Caco-2 (cell line): ENCODE measurements at regions not wholly inside any gene's neighbourhood (a gene's known extent, or its start where the extent isn't known, plus 50 kb on each side); places are given as distances from the start of the nearest gene placed in this dataset.
A peak's percentile ranks its signal among the peaks of the same experiment; 100 is the strongest.

Experiments used
- BruUV-seq: library from RNA; stranded (reverse); fragments of 400-500 nt; replicated peaks from 2 replicates; lab custom pipeline; 2021; lab: Mats Ljungman, UMichigan
- CTCF ChIA-PET: fragments of 300-600 bp; sonication (Branson Sonifier 250); formaldehyde crosslinking; loops from one replicate; lab custom pipeline; 2022; ENCODE audit warnings: antibody characterized with exemption; lab: Charles Lee
- POLR2A ChIA-PET: fragments of 300-600 bp; sonication (Branson Sonifier 250); formaldehyde crosslinking; loops from one replicate; lab custom pipeline; 2022; ENCODE audit warnings: antibody characterized with exemption; lab: Charles Lee
- DNase-seq, 2 experiments: peaks; one replicate each; pipeline versions ENCODE4 v3.0.0 to v3.0.0-alpha.2; 2020 to 2022
- H3K27me3 ChIP-seq: replicated peaks from 2 replicates; pipeline ENCODE4 v1.6.0; 2011; ENCODE audit warnings: low read length; ENCODE audit not compliant: control insufficient read depth, insufficient read depth
- H3K36me3 ChIP-seq: 2 replicates; pipeline ENCODE4 v1.5.1; 2011; ENCODE audit warnings: low read length; ENCODE audit not compliant: control insufficient read depth, insufficient read depth
- H3K4me1 ChIP-seq: fragments of 250-450 bp; sonication (Bioruptor Pico); 2 replicates; pipeline ENCODE4 v1.5.1; 2020; ENCODE audit warnings: mild to moderate bottlenecking
- H3K4me3 ChIP-seq: 2 replicates; pipeline ENCODE4 v1.5.1; 2011; ENCODE audit warnings: low read depth, mild to moderate bottlenecking, control low read depth, low read length
- H3K9me3 ChIP-seq: fragments of 250-450 bp; sonication (Bioruptor Pico); 2 replicates; pipeline ENCODE4 v1.5.1; 2020; ENCODE audit warnings: mild to moderate bottlenecking, moderate library complexity
- H3K27ac Mint-ChIP-seq: one replicate; pipeline ENCODE4 v1.8.0; 2022; ENCODE audit warnings: mixed read lengths; ENCODE audit not compliant: unreplicated experiment
- H3K27me3 Mint-ChIP-seq: one replicate; pipeline ENCODE4 v1.8.0; 2022; ENCODE audit warnings: mixed read lengths; ENCODE audit not compliant: insufficient read depth, unreplicated experiment
- H3K36me3 Mint-ChIP-seq: one replicate; pipeline ENCODE4 v1.8.0; 2022; ENCODE audit warnings: mild to moderate bottlenecking, mixed read lengths; ENCODE audit not compliant: insufficient read depth, unreplicated experiment
- H3K4me1 Mint-ChIP-seq: one replicate; pipeline ENCODE4 v1.8.0; 2022; ENCODE audit warnings: low read depth, mixed read lengths; ENCODE audit not compliant: unreplicated experiment
- H3K4me3 Mint-ChIP-seq: one replicate; pipeline ENCODE4 v1.8.0; 2022; ENCODE audit warnings: mild to moderate bottlenecking, moderate library complexity, mixed read lengths; ENCODE audit not compliant: unreplicated experiment
- H3K9me3 Mint-ChIP-seq: one replicate; pipeline ENCODE4 v1.8.0; 2022; ENCODE audit warnings: mixed read lengths; ENCODE audit not compliant: unreplicated experiment
- CTCF ChIP-seq, 2 experiments: fragments of 200-600 bp in 1 of 2; IDR thresholded peaks; 1 replicate in 1 of 2; 2 replicates in 1 of 2; pipeline versions ENCODE4 v1.5.1 to v1.8.0; 2011 to 2022; ENCODE audit warnings: antibody characterized with exemption in 1 of 2, control low read depth in 1 of 2, inconsistent platforms in 1 of 2, low read depth in 1 of 2, low read length in 1 of 2, mild to moderate bottlenecking in 1 of 2, moderate library complexity in 1 of 2; ENCODE audit not compliant: insufficient read depth in 1 of 2, severe bottlenecking in 1 of 2, unreplicated experiment in 1 of 2
- intact Hi-C: fragments of 100-400 bp; cut with micrococcal nuclease; formaldehyde crosslinking; loops from one replicate; pipeline ENCODE4 v1.10.0; 2022; ENCODE audit not compliant: unreplicated experiment

- Mint-ChIP-seq H3K27ac (no peak overlapping the region), H3K9me3 (no peaks in the 10 kb centered on the region), H3K4me3 (no peak overlapping the region), H3K4me1 (peaks cover 6% of the 10 kb centered on the region), H3K27me3 (no peaks in the 10 kb centered on the region), H3K36me3 (no peaks in the 10 kb centered on the region)
- ChIA-PET POLR2A (no interaction called here), CTCF (no interaction called here)
- DNase-seq = no peak
- TF ChIP-seq CTCF (IDR thresholded peaks at IDR 0.05; ENCODE audit: insufficient read depth in 1 of 2, low read depth in 1 of 2, low read length in 1 of 2, severe bottlenecking in 1 of 2, unreplicated experiment in 1 of 2) = no peak
- Histone ChIP-seq H3K4me1 (no peaks in the 10 kb centered on the region), H3K36me3 (no peaks in the 10 kb centered on the region), H3K9me3 (no peaks in the 10 kb centered on the region), H3K27me3 (no peaks in the 10 kb centered on the region), H3K4me3 (no peak overlapping the region)
- intact Hi-C loops = no loop called here
- BruUV-seq = no TSS peak
Observed at GRCh38 chr4:151559595-151559994, 150.6 kb downstream of the FHIP1A start.

- POLR2A ChIA-PET = no interaction called here
- H3K9me3 Mint-ChIP-seq = no peaks in the 10 kb centered on the region
- DNase-seq = no peak
- Histone ChIP-seq H3K4me3 (no peak overlapping the region), H3K9me3 (no peaks in the 10 kb centered on the region), H3K36me3 (no peaks in the 10 kb centered on the region), H3K4me1 (no peaks in the 10 kb centered on the region), H3K27me3 (no peaks in the 10 kb centered on the region)
- H3K4me1 Mint-ChIP-seq = peaks cover 6% of the 10 kb centered on the region
- TF ChIP-seq CTCF (IDR thresholded peaks at IDR 0.05; ENCODE audit: insufficient read depth in 1 of 2, low read depth in 1 of 2, low read length in 1 of 2, severe bottlenecking in 1 of 2, unreplicated experiment in 1 of 2) = no peak
- CTCF ChIA-PET = no interaction called here
- intact Hi-C loops = no loop called here
- peak overlapping the region; percentile 42 for H3K27ac Mint-ChIP-seq
- no peak overlapping the region for H3K4me3 Mint-ChIP-seq
- H3K36me3 Mint-ChIP-seq = no peaks in the 10 kb centered on the region
- H3K27me3 Mint-ChIP-seq = no peaks in the 10 kb centered on the region
- BruUV-seq = no TSS peak
Observed at GRCh38 chr4:151561551-151562256, 152.7 kb downstream of the FHIP1A start.

- Mint-ChIP-seq H3K4me3 (no peak overlapping the region), H3K4me1 (peaks cover 6% of the 10 kb centered on the region), H3K27ac (no peak overlapping the region), H3K9me3 (no peaks in the 10 kb centered on the region), H3K27me3 (no peaks in the 10 kb centered on the region), H3K36me3 (no peaks in the 10 kb centered on the region)
- POLR2A ChIA-PET = no interaction called here
- BruUV-seq = no TSS peak
- intact Hi-C loops = no loop called here
- no peak for DNase-seq
- Histone ChIP-seq H3K4me1 (no peaks in the 10 kb centered on the region), H3K27me3 (no peaks in the 10 kb centered on the region), H3K4me3 (no peak overlapping the region), H3K9me3 (no peaks in the 10 kb centered on the region), H3K36me3 (no peaks in the 10 kb centered on the region)
- CTCF ChIA-PET = no interaction called here
- TF ChIP-seq CTCF (IDR thresholded peaks at IDR 0.05; ENCODE audit: insufficient read depth in 1 of 2, low read depth in 1 of 2, low read length in 1 of 2, severe bottlenecking in 1 of 2, unreplicated experiment in 1 of 2) = no peak
Observed at GRCh38 chr4:151563194-151563593, 154.2 kb downstream of the FHIP1A start.
